GM18867 (cell line): ENCODE measurements at regions not wholly inside any gene's neighbourhood (a gene's known extent, or its start where the extent isn't known, plus 50 kb on each side); places are given as distances from the start of the nearest gene placed in this dataset.

Experiments
- ATAC-seq: cut with Tn5 transposase; IDR thresholded peaks from one replicate; pipeline ENCODE4 v1.9.1; 2021; ENCODE audit warnings: mild to moderate bottlenecking, moderate library complexity; ENCODE audit not compliant: unreplicated experiment

- no peak for ATAC-seq
Observed at GRCh38 chr3:46114323-46114988, 87.2 kb upstream of the XCR1 start.

GRCh38 chr3:46113608-46114007 lies 86.3 kb upstream of the XCR1 start:
- no peak for ATAC-seq

GRCh38 chr3:46112984-46113383 lies 85.7 kb upstream of the XCR1 start:
- ATAC-seq = no peak

GRCh38 chr3:46112296-46112695 lies 85.0 kb upstream of the XCR1 start:
- ATAC-seq = no peak

GRCh38 chr3:46110701-46111493 lies 83.6 kb upstream of the XCR1 start:
- ATAC-seq = peak; percentile 83

GRCh38 chr3:46107682-46108081 lies 80.4 kb upstream of the XCR1 start:
- no peak for ATAC-seq

GRCh38 chr3:46105306-46105919 lies 78.1 kb upstream of the XCR1 start:
- ATAC-seq = no peak

GRCh38 chr3:46104706-46105105 lies 77.4 kb upstream of the XCR1 start:
- ATAC-seq = no peak

GRCh38 chr3:46102780-46103130 lies 75.5 kb upstream of the XCR1 start:
- ATAC-seq = no peak

- ATAC-seq = no peak
Observed at GRCh38 chr3:46102059-46102779, 74.9 kb upstream of the XCR1 start.

- ATAC-seq = no peak
Observed at GRCh38 chr3:46100812-46101211, 73.5 kb upstream of the XCR1 start.

GRCh38 chr3:46098319-46098761 lies 71.1 kb upstream of the XCR1 start:
- ATAC-seq = peak; percentile 60

GRCh38 chr3:46097691-46098241 lies 70.5 kb upstream of the XCR1 start:
- no peak for ATAC-seq

GRCh38 chr3:46096781-46097180 lies 69.5 kb upstream of the XCR1 start:
- no peak for ATAC-seq

GRCh38 chr3:46096336-46096735 lies 69.1 kb upstream of the XCR1 start:
- no peak for ATAC-seq

GRCh38 chr3:46095307-46095706 lies 68.0 kb upstream of the XCR1 start:
- peak; percentile 62 for ATAC-seq

- ATAC-seq = no peak
Observed at GRCh38 chr3:46094506-46094905, 67.2 kb upstream of the XCR1 start.

- no peak for ATAC-seq
Observed at GRCh38 chr3:46093966-46094365, 66.7 kb upstream of the XCR1 start.

GRCh38 chr3:46093327-46093942 lies 66.2 kb upstream of the XCR1 start:
- no peak for ATAC-seq

GRCh38 chr3:46092702-46093080 lies 65.4 kb upstream of the XCR1 start:
- ATAC-seq = peak; percentile 34
